K562 (cell line): ENCODE measurements at regions not wholly inside any gene's neighbourhood (a gene's known extent, or its start where the extent isn't known, plus 50 kb on each side); places are given as distances from the start of the nearest gene placed in this dataset.

Experiments
- CTCF ChIP-seq, 3 experiments: IDR thresholded peaks in 2 of 3; conservative IDR thresholded peaks in 1 of 3; 2 replicates each; pipeline ENCODE4 v1.5.1; 2011 to 2012; ENCODE audit warnings: low read length in 3 of 3, mild to moderate bottlenecking in 3 of 3, control low read depth in 2 of 3, improper control_type of control experiment in 1 of 3, inconsistent platforms in 1 of 3, low read depth in 1 of 3, mixed read lengths in 1 of 3, moderate library complexity in 1 of 3; ENCODE audit not compliant: insufficient read depth in 2 of 3
- ERF ChIP-seq: fragments of 450-650 bp; formaldehyde crosslinking; IDR thresholded peaks from 2 replicates; pipeline ENCODE4 v1.4.0; 2020; ENCODE audit warnings: mild to moderate bottlenecking, mixed read lengths
- HMG20A ChIP-seq: fragments of 450-650 bp; formaldehyde crosslinking; conservative IDR thresholded peaks from 2 replicates; pipeline ENCODE4 v1.4.0; 2020; ENCODE audit warnings: mild to moderate bottlenecking, mixed read lengths
- MYBL2 ChIP-seq, 2 experiments: fragments of 450-650 bp in 1 of 2; sonication (generic) in 1 of 2; formaldehyde crosslinking in 1 of 2; IDR thresholded peaks; 2 replicates each; pipeline versions ENCODE4 v1.6.1 to v1.8.1; 2017 to 2022; ENCODE audit warnings: borderline replicate concordance in 1 of 2, inconsistent platforms in 1 of 2, low read depth in 1 of 2, mild to moderate bottlenecking in 1 of 2, missing genetic modification reagents in 1 of 2, moderate library complexity in 1 of 2
- POLR2A ChIP-seq: fragments of 450-650 bp; conservative IDR thresholded peaks from 2 replicates; pipeline ENCODE4 v1.6.1; 2016
- POLR2AphosphoS2 ChIP-seq: IDR thresholded peaks from 2 replicates; pipeline ENCODE4 v1.6.1; 2012; ENCODE audit warnings: low read length, improper control_type of control experiment
- POLR2AphosphoS5 ChIP-seq: IDR thresholded peaks from 2 replicates; pipeline ENCODE4 v1.6.1; 2011; ENCODE audit warnings: mild to moderate bottlenecking, low read depth, low read length, moderate library complexity; ENCODE audit not compliant: control insufficient read depth, insufficient read depth
- POLR2B ChIP-seq: fragments of 450-650 bp; IDR thresholded peaks from 2 replicates; pipeline ENCODE4 v1.6.1; 2018; ENCODE audit warnings: low read depth; ENCODE audit not compliant: partially characterized antibody
- ZC3H11A ChIP-seq: IDR thresholded peaks from 2 replicates; pipeline ENCODE4 v1.6.1; 2012; ENCODE audit warnings: low read depth, low read length, improper control_type of control experiment
- ZZZ3 ChIP-seq: fragments of 450-650 bp; IDR thresholded peaks from 2 replicates; pipeline ENCODE4 v1.6.1; 2016; ENCODE audit warnings: antibody characterized with exemption, mild to moderate bottlenecking, moderate library complexity

- TF ChIP-seq ZZZ3 = no peak
- TF ChIP-seq POLR2A = no peak
- no peak for TF ChIP-seq CTCF (IDR thresholded peaks at IDR 0.05 in 2 of 3, conservative IDR thresholded peaks at IDR 0.05 in 1 of 3; ENCODE audit: insufficient read depth in 2 of 3, low read depth in 1 of 3, low read length in 3 of 3)
- TF ChIP-seq POLR2AphosphoS5 = no peak
- no peak for TF ChIP-seq MYBL2 (IDR thresholded peaks at IDR 0.05; ENCODE audit: low read depth)
- TF ChIP-seq MYBL2 (CRISPR knock-in tag; IDR thresholded peaks at IDR 0.05; ENCODE audit: borderline replicate concordance) = no peak
- no peak for TF ChIP-seq POLR2AphosphoS2
- no peak for TF ChIP-seq HMG20A (CRISPR knock-in tag)
- TF ChIP-seq POLR2B = no peak
- TF ChIP-seq ERF (CRISPR knock-in tag) = no peak
- TF ChIP-seq ZC3H11A = no peak
Measured at GRCh38 chr2:45214550-45214949, 205.3 kb upstream of the SIX2 start.
